Dendritic cell treated with granulocyte-macrophage colony-stimulating factor and Interleukin-4, amounts not matched to agents 40 ng/mL and 50 ng/mL, for 4 days (primary cell): ENCODE measurements at regions not wholly inside any gene's neighbourhood (a gene's known extent, or its start where the extent isn't known, plus 50 kb on each side); places are given as distances from the start of the nearest gene placed in this dataset.

ENCODE experiments used
- H3K27ac Mint-ChIP-seq: one replicate; pipeline ENCODE4 v1.8.0; 2022; ENCODE audit warnings: mild to moderate bottlenecking, mixed read lengths
- H3K27me3 Mint-ChIP-seq: one replicate; pipeline ENCODE4 v1.8.0; 2022; ENCODE audit warnings: mild to moderate bottlenecking, mixed read lengths
- H3K36me3 Mint-ChIP-seq: one replicate; pipeline ENCODE4 v1.8.0; 2022; ENCODE audit warnings: low read depth, mixed read lengths
- H3K4me1 Mint-ChIP-seq: one replicate; pipeline ENCODE4 v1.8.0; 2022; ENCODE audit warnings: low read depth, mixed read lengths
- H3K4me3 Mint-ChIP-seq: one replicate; pipeline ENCODE4 v1.8.0; 2022; ENCODE audit warnings: mild to moderate bottlenecking, moderate library complexity, mixed read lengths
- H3K9me3 Mint-ChIP-seq: one replicate; pipeline ENCODE4 v1.8.0; 2022; ENCODE audit warnings: mixed read lengths
- intact Hi-C: fragments of 100-400 bp; cut with micrococcal nuclease; formaldehyde crosslinking; loops from one replicate; pipeline ENCODE4 v1.15.0; 2022

GRCh38 chr4:181659876-181660275 lies 583.3 kb upstream of the TENM3 start:
- H3K27me3 Mint-ChIP-seq: no peaks in the 10 kb centered on the region
- no peak overlapping the region for H3K27ac Mint-ChIP-seq
- H3K4me3 Mint-ChIP-seq: no peak overlapping the region
- intact Hi-C loops: no loop called here
- peaks cover 14% of the 10 kb centered on the region for H3K9me3 Mint-ChIP-seq
- no peaks in the 10 kb centered on the region for H3K36me3 Mint-ChIP-seq
- no peaks in the 10 kb centered on the region for H3K4me1 Mint-ChIP-seq

GRCh38 chr4:181661090-181661489 lies 582.1 kb upstream of the TENM3 start:
- Mint-ChIP-seq H3K36me3 (no peaks in the 10 kb centered on the region), H3K9me3 (peaks cover 1% of the 10 kb centered on the region), H3K4me3 (no peak overlapping the region), H3K27ac (no peak overlapping the region), H3K4me1 (no peaks in the 10 kb centered on the region), H3K27me3 (no peaks in the 10 kb centered on the region)
- intact Hi-C loops: no loop called here

GRCh38 chr4:181661923-181662322 lies 581.3 kb upstream of the TENM3 start:
- intact Hi-C loops: no loop called here
- no peaks in the 10 kb centered on the region for H3K27me3 Mint-ChIP-seq
- H3K9me3 Mint-ChIP-seq: no peaks in the 10 kb centered on the region
- H3K27ac Mint-ChIP-seq: no peak overlapping the region
- no peaks in the 10 kb centered on the region for H3K36me3 Mint-ChIP-seq
- no peak overlapping the region for H3K4me3 Mint-ChIP-seq
- no peaks in the 10 kb centered on the region for H3K4me1 Mint-ChIP-seq

- H3K9me3 Mint-ChIP-seq: no peaks in the 10 kb centered on the region
- intact Hi-C loops: no loop called here
- H3K4me3 Mint-ChIP-seq: no peak overlapping the region
- no peaks in the 10 kb centered on the region for H3K27me3 Mint-ChIP-seq
- no peaks in the 10 kb centered on the region for H3K4me1 Mint-ChIP-seq
- no peaks in the 10 kb centered on the region for H3K36me3 Mint-ChIP-seq
- no peak overlapping the region for H3K27ac Mint-ChIP-seq
Measured at GRCh38 chr4:181662383-181662782, 580.8 kb upstream of the TENM3 start.

GRCh38 chr4:181670506-181670905 lies 572.7 kb upstream of the TENM3 start:
- H3K4me1 Mint-ChIP-seq: no peaks in the 10 kb centered on the region
- H3K9me3 Mint-ChIP-seq: no peaks in the 10 kb centered on the region
- no peaks in the 10 kb centered on the region for H3K36me3 Mint-ChIP-seq
- H3K27me3 Mint-ChIP-seq: no peaks in the 10 kb centered on the region
- H3K27ac Mint-ChIP-seq: no peak overlapping the region
- intact Hi-C loops: no loop called here
- no peak overlapping the region for H3K4me3 Mint-ChIP-seq

GRCh38 chr4:181671672-181672071 lies 571.5 kb upstream of the TENM3 start:
- H3K36me3 Mint-ChIP-seq: no peaks in the 10 kb centered on the region
- H3K4me3 Mint-ChIP-seq: no peak overlapping the region
- no peaks in the 10 kb centered on the region for H3K27me3 Mint-ChIP-seq
- intact Hi-C loops: no loop called here
- H3K9me3 Mint-ChIP-seq: no peaks in the 10 kb centered on the region
- H3K27ac Mint-ChIP-seq: no peak overlapping the region
- no peaks in the 10 kb centered on the region for H3K4me1 Mint-ChIP-seq

GRCh38 chr4:181672751-181673150 lies 570.5 kb upstream of the TENM3 start:
- intact Hi-C loops: no loop called here
- H3K27ac Mint-ChIP-seq: no peak overlapping the region
- no peaks in the 10 kb centered on the region for H3K4me1 Mint-ChIP-seq
- no peaks in the 10 kb centered on the region for H3K27me3 Mint-ChIP-seq
- no peaks in the 10 kb centered on the region for H3K36me3 Mint-ChIP-seq
- H3K4me3 Mint-ChIP-seq: no peak overlapping the region
- no peaks in the 10 kb centered on the region for H3K9me3 Mint-ChIP-seq

- no peaks in the 10 kb centered on the region for H3K27me3 Mint-ChIP-seq
- no peaks in the 10 kb centered on the region for H3K4me1 Mint-ChIP-seq
- H3K27ac Mint-ChIP-seq: no peak overlapping the region
- no peaks in the 10 kb centered on the region for H3K36me3 Mint-ChIP-seq
- intact Hi-C loops: no loop called here
- no peak overlapping the region for H3K4me3 Mint-ChIP-seq
- H3K9me3 Mint-ChIP-seq: no peaks in the 10 kb centered on the region
Measured at GRCh38 chr4:181674315-181674875, 568.8 kb upstream of the TENM3 start.

GRCh38 chr4:181676546-181676945 lies 566.7 kb upstream of the TENM3 start:
- Mint-ChIP-seq H3K27ac (no peak overlapping the region), H3K9me3 (no peaks in the 10 kb centered on the region), H3K4me3 (no peak overlapping the region), H3K36me3 (no peaks in the 10 kb centered on the region), H3K4me1 (no peaks in the 10 kb centered on the region), H3K27me3 (no peaks in the 10 kb centered on the region)
- intact Hi-C loops: no loop called here

GRCh38 chr4:181677201-181677600 lies 566.0 kb upstream of the TENM3 start:
- H3K4me3 Mint-ChIP-seq: no peak overlapping the region
- H3K4me1 Mint-ChIP-seq: no peaks in the 10 kb centered on the region
- no peak overlapping the region for H3K27ac Mint-ChIP-seq
- no peaks in the 10 kb centered on the region for H3K9me3 Mint-ChIP-seq
- no peaks in the 10 kb centered on the region for H3K36me3 Mint-ChIP-seq
- intact Hi-C loops: no loop called here
- no peaks in the 10 kb centered on the region for H3K27me3 Mint-ChIP-seq

GRCh38 chr4:181677621-181678020 lies 565.6 kb upstream of the TENM3 start:
- intact Hi-C loops: no loop called here
- Mint-ChIP-seq H3K27me3 (no peaks in the 10 kb centered on the region), H3K9me3 (no peaks in the 10 kb centered on the region), H3K27ac (no peak overlapping the region), H3K4me1 (no peaks in the 10 kb centered on the region), H3K36me3 (no peaks in the 10 kb centered on the region), H3K4me3 (no peak overlapping the region)

GRCh38 chr4:181679754-181680153 lies 563.4 kb upstream of the TENM3 start:
- Mint-ChIP-seq H3K27me3 (no peaks in the 10 kb centered on the region), H3K36me3 (no peaks in the 10 kb centered on the region), H3K9me3 (no peaks in the 10 kb centered on the region), H3K4me1 (no peaks in the 10 kb centered on the region), H3K27ac (no peak overlapping the region), H3K4me3 (no peak overlapping the region)
- intact Hi-C loops: no loop called here

GRCh38 chr4:181682367-181683047 lies 560.7 kb upstream of the TENM3 start:
- Mint-ChIP-seq H3K36me3 (no peaks in the 10 kb centered on the region), H3K4me1 (no peaks in the 10 kb centered on the region), H3K4me3 (no peak overlapping the region), H3K9me3 (no peaks in the 10 kb centered on the region), H3K27ac (no peak overlapping the region), H3K27me3 (no peaks in the 10 kb centered on the region)
- intact Hi-C loops: no loop called here

GRCh38 chr4:181684310-181684709 lies 558.9 kb upstream of the TENM3 start:
- Mint-ChIP-seq H3K27ac (no peak overlapping the region), H3K27me3 (no peaks in the 10 kb centered on the region), H3K4me1 (no peaks in the 10 kb centered on the region), H3K9me3 (no peaks in the 10 kb centered on the region), H3K4me3 (no peak overlapping the region), H3K36me3 (no peaks in the 10 kb centered on the region)
- intact Hi-C loops: no loop called here

GRCh38 chr4:181685461-181685860 lies 557.7 kb upstream of the TENM3 start:
- Mint-ChIP-seq H3K27me3 (no peaks in the 10 kb centered on the region), H3K27ac (no peak overlapping the region), H3K4me1 (no peaks in the 10 kb centered on the region), H3K9me3 (no peaks in the 10 kb centered on the region), H3K4me3 (no peak overlapping the region), H3K36me3 (no peaks in the 10 kb centered on the region)
- intact Hi-C loops: no loop called here
